AG20443 (cell line): ENCODE measurements at regions not wholly inside any gene's neighbourhood (a gene's known extent, or its start where the extent isn't known, plus 50 kb on each side); places are given as distances from the start of the nearest gene placed in this dataset.

ENCODE experiments used
- DNase-seq: peaks from one replicate; pipeline ENCODE4 v3.0.0; 2012; ENCODE audit warnings: low spot score, mixed read lengths

DNA sequence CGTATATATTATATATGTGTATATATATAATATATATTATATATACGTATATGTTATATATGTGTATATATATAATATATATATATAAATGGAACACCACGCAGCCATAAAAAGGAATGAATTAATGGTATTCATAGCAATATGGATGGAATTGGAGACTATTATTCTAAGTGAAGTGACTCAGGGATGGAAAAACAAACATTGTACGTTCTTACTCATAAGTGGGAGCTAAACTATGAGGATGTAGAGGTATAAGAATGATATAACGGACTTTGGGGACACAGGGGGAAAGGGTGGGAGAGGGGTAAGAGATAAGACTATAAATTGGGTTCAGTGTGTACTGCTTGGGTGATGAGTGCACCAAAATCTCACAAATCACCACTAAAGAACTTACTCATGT lies 1388.9 kb downstream of the C4orf33 start:
- DNase-seq: no peak

DNA sequence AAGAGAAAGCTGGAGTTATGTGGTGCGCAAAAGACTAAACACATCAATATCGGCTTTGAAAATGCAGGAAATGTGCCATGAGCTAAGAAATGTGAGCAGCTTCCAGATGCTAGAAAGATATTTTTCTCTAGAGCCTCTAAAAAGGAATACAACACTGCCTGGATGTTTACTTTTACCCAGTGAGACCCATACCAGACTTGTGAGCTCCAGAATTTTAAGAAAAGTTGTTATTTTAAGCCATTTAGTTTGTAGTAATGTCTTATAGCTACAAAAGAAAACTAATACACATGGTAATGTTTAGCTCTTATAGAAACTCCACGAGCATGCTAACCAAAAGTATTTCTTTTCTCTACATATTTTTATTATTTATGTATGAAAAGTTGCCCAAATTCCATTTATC lies 1389.4 kb downstream of the C4orf33 start:
- no peak for DNase-seq

DNA sequence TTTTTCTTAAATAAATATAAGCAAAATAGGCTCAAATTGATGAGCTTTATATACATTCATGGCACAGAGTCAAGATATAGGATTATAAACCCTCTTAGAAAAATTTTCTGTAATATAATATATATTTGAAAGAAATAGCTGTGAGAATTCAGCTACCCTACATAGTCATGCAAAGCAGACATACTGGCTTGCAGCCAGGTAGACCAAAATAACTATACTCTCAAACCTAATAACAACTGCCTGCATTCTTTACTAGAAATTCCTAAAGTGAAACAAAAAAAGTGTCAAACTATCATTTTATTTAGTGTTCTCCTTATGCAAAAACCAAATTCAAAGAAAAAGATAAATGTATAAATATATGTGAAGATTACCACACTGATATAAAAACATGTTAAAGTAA lies 1390.2 kb downstream of the C4orf33 start:
- DNase-seq: no peak

DNA sequence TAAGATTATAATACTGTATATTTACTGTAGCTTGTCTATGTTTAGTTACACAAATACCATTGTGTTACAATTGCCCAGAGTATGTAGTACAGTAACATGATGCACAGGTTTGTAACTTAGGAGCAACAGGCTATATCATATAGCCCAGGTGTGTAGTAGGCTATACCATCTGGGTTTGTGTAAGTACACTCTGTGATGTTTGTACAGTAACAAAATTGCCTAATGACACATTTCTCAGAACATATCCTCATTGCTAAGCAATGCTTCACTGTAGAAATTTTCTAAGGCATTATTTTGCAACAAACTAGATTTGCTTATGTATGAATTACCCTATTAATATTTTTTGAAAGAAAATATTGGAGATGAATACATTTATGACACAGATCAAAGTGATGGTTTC lies 1390.9 kb downstream of the C4orf33 start:
- no peak for DNase-seq

DNA sequence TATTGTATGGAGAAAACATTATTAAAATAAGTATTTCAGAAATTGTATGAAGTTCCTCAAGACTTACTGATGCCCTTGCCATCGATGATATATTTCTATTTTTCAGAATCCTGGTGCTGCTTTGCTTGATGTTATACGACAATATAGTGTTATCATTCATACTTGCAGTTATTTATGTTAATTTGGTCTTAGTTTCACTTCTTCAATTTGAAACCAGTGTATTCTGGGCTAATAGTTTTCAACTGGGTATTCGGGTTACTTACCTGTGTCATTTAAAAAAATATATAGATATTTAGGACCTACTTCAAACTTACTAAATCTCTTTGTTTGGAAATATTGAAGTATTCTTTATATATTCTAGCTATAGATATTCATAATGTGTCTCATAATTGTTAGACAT lies 1414.7 kb downstream of the C4orf33 start:
- no peak for DNase-seq

DNA sequence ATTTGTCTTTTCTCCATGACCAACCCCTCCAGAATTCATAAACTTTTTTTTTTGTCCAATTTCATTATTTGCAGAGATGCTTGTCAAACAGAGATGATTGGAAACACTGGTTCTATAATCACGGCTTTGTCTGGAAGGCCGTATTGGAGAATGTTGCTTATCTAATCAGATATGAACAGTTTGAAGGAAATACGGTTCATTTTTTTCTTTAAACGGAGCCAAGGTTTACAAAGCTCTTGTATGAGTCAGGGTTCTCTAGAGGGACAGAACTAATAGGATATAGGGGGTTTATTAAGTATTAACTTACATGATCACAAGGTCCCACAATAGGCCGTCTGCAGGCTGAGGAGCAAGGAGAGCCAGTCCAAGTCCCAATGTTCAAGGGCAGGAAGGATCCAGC lies 1415.8 kb downstream of the C4orf33 start:
- no peak for DNase-seq

DNA sequence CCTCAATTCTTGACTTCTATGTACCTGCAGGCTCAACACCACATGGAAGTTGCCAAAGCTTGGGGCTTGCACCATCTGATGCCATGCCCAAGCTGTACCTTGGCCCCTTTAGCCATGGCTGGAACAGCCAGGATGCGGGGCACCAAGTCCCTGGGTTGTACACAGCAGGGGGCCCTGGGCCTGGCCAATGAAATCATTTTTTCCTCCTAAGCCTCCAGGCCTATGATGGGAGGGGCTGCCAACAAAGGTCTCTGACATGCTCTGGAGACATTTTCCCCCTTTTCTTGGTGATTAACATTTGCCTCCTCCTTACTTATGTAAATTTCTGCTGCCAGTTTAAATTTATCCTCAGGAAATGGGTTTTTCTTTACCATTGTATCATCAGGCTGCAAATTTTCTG lies 1428.1 kb downstream of the C4orf33 start:
- DNase-seq: no peak

DNA sequence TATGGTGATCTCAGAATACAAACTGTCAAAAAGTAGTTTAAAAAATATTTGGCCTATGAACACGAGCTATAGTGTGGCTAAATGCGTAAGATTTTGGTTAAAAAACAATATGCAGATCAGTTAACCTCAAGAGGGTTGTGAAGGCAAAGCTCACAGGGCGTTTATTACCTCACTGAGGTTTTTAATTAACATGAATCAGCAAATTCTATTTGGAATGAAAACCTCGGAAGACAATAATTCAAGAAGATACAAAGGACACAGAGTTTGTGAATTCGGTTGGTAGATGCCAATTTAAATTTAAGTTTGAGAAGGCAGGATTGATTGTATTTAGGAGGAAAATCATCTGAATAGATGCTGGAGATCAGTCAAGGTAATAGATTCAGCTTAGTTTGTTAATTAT lies 1434.6 kb downstream of the C4orf33 start:
- no peak for DNase-seq

DNA sequence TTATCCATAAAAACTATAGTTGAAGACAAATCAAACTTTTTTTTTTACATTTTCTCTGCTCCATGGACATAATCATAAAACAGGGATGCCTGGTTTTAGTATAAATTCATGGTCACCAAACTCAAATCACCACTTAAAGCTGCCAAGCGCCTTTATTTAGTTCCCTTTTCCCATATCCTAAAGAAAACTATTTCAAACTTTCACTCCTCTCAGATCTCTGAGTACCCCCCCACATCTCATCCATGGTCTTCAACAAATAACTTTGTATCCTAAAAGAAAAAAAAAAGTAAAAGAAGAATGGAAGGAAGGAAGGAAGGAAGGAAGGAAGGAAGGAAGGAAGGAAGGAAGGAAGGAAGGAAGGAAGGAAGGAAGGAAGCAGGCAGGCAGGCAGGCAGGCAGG lies 1438.7 kb downstream of the C4orf33 start:
- DNase-seq: no peak

DNA sequence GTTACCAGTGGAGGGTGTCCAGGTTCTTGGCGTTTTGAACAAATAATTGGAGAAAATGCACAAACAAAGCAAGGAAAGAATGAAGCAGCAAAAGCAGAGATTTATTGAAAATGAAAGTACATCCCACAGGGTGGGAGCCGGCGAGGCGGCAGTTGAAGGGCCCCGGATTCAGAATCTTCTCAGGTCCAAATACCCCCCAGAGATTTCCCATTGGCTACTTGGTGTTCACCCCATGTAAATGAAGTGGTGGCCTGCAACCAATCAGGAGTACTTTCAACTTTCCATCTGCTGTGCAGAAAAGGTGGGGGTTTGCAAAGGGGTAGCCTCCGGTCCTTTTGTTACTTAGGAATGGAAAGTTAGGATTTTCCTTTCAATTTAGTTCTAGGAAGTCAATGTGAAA lies 1447.0 kb downstream of the C4orf33 start:
- no peak for DNase-seq

DNA sequence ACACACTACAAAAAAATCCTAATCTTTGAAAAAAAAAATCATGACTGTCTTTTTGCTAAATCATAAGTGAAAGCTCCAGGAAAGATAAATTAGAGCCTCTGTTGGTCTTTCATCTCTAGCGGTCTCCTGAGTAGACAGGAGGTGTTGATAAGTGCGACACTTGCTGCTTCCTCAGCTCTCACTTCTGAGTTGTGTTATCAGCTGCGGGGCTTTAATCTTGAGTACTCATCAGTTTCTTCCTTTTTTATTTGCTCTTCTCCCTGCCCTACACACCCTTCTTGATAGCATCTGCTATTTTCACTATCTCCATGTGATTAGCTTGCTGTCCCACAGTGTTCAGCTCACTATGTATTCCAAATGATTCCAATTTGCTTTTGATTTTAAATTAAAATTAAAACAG lies 1449.2 kb downstream of the C4orf33 start:
- DNase-seq: no peak

DNA sequence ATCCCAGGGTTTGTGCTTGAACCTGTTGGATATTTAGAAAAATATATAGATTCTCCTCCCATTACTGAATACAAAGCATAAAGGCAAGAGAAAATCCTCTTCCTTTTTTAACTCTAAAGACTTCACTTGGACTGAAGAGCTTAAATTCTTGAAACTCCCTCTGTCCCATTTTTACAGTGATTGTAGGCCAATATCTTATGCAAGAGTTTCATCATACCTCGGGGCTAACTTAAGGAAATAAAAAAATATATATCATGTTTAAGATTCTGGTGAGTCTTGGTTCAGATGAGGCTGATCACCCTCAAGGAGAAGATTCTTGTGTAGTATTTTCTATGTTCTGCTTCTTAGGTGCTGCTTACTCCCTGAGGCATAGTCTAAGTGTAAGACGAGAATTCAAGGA lies 1449.6 kb downstream of the C4orf33 start:
- DNase-seq: no peak

DNA sequence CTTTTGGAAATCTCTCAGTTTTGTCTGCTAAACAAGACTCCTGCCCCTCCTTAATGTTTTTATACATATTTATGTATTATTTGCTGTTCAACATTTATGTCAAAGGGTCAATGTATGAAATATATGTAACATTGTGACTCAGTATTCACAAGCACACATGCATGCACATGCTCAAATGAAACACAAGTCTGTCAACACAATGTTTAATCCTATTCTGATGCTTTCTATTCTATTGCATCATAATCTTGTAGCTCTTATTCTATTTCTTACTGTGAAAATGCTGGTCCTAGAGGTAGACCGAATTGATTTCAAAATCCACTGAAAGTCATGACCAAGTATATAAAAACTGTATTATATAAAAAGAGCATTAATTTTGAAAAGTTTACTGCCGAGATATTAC lies 1463.3 kb downstream of the C4orf33 start:
- no peak for DNase-seq

DNA sequence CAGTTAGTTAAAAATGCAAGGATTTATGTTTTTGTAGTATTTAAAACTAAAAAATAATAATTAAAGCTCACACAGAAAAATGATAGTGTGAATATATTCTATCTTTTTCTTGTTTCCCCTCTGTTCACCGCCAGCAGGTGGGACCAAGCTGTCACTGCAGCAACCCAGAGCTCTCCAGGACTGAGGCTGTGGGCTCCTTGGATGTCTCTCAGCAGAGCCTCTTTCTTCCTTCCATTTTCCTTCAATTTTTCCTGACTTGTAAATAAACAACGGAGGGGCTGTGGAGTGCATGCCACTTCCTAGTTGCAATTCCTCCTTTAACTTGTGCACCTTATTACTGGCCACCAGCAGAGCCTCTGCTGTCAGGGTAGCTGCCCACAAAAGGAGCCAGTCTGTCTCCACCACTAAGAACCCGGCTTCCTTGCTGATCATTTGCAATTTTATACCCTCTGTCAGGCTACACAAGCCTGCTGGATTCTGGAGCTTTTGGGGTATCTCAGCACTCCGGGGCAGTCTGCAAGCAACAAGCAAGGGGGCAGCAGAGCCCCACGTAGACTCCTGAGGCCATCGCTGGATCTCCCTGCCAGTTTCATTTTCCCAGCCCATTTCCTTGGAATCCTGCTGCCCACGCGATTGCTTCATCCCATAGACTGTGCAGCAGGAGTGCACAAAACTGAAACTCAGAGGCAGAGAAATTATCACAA lies 1467.4 kb downstream of the C4orf33 start:
- DNase-seq: peak; percentile 8

DNA sequence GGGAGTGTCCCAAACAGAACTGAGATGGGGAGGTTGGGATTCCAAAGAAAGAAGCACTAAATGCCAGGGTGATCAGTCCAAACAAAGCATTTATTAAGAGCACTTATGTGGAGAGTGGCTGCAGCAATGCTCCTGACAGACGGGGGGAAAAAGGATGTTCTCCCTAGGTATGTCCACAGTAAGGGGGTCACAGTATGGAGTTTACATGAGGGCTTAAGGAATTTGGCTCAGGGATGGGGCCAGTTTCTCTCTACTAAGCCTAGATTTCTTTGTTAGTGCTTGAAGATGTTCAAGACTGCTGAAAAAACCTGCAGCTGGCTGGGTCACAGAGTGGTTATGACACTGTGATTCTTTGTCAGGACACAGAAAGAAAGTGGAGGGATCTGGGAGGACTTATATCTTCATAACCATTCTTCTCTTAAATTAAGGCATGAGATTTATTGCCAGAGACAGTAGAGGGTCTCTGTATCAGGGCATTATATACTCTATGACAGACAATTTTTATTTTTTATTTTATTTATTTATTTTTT lies 1468.0 kb downstream of the C4orf33 start:
- DNase-seq: no peak

DNA sequence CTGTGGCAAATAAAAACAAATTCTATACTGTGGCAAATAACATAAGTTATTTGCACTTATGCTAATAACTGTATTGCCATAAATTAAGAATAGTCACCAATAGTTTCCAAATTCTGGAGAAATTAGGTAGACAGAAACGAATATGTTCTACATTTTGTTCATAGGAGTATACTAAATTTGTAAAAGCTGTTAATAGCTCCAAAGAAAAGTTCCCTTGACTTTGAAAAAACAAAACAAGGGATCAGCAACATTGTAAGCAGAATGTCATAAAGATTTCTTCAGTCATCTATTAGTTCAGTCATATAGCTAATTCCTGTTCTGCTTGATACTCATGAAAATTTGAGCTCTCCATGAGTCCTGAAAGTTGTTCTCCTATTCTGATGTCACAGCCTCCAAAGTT lies 1472.8 kb downstream of the C4orf33 start:
- no peak for DNase-seq

DNA sequence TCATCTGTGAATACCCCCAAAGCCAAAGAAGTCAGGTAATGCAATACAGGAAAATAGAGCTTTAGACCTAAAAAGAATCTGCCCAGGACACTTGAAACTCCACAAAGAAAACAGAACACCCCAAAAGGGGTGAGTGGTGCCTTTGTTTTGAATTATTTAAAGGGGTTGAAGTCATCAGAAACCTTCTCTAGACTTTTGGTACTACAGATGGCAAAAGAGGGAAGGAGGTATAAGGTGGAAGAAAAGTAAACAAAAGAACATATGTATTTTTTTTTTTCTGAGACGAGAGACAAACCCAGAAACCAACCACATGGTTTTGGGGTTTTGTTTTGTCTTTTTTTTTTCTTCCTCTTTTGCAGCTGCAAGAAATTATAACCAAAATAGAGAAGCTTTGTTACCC lies 1477.8 kb downstream of the C4orf33 start:
- DNase-seq: no peak

DNA sequence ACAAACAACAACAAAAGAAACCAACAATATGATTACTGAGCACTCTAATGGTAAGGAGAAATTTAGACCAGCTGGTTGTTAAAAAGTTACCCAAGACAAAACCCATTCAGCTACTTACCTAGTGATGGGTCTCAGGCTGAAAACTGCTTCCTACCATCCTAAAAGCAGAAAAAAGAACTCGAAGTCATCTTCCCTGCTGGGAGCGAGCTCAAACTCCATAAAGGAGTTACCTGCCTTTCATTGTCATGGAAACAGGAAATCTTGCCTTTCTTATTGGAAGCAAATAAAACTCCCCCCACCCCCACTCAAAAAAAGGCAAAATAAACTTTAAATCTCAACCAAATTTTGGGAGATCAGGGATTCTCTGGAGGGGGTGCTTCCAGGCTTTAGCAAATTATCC lies 1478.3 kb downstream of the C4orf33 start:
- DNase-seq: no peak

DNA sequence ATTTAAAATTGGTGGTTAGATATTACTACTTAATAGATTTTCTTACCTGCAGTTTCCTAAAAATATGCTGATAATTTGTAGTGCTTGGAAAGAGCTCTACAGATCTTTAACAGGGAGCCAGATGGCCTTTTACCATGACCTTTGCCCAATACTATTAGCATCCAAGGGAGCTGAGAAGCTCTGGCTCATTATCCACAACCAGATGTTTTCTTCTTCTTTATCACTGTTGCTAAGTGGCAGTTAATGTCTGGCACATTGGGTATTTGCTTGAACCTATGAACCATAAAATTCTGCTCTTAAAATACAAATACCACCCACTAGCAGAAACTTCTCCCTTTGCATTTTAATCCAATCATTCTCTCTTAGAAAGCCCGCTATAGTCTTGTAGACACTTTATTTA lies 1480.3 kb downstream of the C4orf33 start:
- no peak for DNase-seq

DNA sequence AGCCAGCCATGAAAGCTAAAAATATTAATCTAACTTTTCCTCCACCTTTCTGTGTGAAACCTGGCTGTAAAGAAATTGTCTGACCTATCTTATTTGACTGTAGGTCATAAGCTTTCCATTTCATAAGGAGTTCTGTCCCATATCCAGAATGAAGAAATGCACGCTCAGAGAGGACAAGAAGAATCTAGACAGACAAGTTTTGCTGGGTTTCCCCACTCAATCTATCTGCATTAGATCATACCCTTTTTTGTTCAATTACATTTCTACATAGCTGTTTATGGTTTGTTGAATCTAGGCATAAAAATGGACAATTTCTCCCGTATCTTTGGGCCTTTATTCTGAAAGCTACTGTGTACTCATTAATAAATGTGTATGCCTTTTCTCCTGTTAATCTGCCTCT lies 1495.1 kb downstream of the C4orf33 start:
- DNase-seq: no peak

DNA sequence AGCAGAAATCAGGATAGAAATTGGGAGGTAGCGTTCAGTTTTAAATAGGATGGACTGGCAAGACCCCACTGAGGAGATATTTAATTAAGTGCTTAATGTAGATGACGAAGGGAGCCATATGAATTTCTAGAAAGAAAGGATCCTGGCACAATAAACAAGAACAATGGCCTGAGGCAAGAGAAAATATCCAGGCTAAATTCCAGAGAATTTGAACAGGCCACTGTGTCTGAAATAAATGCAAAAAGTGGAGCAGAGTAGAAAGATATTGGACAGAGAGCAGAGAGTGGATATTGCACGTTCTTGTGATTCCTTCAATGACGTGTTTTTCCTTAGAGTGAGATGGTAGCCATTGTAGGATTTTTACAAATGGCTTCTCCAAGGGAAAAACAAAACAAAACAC lies 1504.8 kb downstream of the C4orf33 start:
- DNase-seq: no peak

DNA sequence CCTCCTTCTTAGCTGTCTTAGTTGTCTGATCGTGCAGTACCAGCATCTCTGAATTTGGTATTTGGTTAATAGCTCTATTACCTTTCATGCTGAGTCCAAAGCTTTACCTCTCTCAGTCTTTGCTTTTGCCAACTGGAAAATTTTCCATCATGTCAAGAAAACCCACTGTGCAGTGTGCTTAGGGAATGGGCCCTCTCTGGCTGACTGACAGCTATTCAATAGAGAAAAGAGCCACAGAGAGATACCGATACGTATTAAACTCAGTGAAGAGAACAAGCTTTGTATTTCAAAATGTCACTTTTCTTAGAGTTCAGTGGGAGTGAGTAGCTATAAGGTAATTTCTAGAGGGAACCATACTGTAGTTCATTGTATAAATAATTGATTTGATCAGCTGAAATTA lies 1507.1 kb downstream of the C4orf33 start:
- no peak for DNase-seq

DNA sequence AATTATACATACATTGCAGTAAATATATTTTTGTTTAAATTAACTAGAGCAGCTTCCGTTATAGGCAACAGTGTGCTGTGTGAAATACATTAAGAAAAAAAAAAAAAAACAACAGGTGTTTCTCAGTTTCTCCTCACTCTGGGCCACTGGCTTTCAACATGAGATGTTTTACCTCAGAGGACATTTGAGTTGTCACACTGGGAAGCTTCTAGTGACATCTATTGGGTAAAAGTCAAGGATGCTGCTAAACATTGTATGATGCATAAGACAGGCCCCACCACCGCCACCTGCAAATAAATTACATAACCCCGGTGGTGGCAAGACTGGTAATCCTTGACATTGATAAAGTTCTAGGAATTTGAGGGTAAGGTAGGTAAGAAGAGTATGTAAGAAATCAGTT lies 1512.2 kb downstream of the C4orf33 start:
- DNase-seq: no peak

DNA sequence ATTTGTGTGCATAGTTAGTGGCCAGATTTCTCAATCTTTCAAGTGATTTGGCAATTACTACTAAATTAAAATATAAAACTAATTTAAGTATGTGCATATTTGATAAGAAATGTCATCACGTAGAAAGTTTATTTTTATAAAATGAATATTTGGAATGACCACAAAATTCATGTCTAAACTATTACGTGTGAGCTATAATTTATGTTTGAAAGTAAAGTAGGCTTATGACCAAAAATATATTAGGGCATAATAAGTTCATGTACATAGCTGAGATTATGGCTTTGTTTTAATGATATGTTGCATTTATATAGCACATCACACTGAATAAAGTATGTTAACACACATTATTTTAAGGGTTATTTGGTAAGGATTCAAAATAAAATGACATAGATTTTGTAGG lies 1532.6 kb downstream of the C4orf33 start:
- no peak for DNase-seq
